ENCODE measurements at regions not wholly inside any gene's neighbourhood (a gene's known extent, or its start where the extent isn't known, plus 50 kb on each side); places are given as distances from the start of the nearest gene placed in this dataset.

DNA sequence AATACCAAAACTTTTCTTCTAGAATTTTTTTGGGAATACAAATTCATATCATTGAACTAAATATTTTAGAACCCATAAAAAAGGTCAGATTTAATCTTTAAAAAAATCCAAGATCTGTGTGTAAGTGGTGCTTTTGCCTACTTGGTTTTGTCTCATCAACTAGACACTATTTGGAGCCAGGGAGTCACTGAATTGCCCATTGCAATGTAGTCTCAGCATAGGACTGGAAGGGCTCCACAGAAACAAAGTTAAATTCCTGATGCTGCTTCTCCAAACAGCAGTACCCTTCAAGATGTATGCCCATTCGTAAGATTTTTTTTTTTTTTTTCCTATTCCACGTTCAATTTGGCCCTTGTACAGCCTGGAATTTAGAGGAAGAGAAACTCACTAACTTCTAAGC is 208.0 kb upstream of the MPDZ start:
- no peak for DNase-seq (ENCODE audit: low spot score)

DNA sequence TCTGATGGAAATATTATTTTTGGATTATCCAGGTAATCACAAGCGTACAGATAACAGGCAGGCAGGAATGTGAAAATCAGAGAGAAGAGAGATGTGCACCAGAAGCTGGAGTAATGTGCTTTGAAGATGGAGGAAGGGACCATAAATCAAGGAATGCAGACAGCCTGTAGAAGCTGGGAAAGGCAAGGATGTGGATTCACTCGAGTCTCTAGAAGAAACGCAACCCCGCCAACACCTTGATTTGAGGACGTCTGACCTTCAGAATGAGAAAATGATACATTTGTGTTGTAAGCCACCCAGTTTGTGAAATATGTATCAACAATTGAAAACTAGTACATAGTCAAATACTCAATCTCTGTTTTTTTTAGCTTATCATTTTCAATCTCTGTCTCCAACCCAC is 207.6 kb upstream of the MPDZ start:
- DNase-seq (ENCODE audit: low spot score) = no peak

DNA sequence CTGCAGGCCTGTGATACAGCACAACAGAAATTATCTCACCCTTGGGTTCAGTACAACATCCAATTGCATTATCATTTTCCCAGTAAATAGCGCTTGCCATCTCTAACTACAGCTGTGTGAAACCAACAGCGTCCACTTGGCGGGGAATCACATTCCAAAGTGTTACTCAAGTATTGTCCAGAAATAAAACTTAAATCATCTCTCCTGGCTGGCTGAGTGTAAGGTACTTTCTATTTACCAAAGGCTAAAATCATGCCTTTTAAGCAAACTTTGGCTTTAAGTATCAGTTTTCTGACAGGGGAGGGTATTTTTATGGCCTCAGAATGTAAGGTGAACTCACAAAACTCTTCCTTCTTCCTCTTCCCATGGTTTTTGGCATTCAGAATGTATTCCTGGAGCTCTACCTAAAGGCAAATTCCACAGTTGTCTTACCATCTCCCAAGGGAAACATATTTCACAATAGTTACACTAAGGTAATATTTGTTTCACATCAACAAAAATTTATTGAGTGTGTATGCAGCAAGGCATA is 205.6 kb upstream of the MPDZ start:
- DNase-seq (ENCODE audit: low spot score) = no peak

DNA sequence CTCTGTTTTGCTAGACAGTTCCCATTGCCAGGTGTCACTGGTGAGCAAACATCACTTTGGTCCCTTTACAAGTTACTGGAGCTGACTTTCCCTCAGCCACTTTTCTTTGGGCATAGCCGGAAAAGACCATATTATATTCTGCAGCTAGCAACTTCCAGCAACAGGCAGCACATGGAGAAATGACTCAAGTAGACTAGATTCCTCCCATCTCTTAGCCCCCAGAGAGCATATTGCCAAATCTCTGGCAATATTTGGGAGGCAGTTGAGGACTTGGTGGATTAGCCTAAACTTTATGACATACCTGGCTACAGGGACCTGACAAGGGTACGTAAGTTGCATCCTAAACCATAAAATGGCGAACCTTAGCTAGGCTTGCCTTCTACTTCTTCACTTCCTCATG is 204.7 kb upstream of the MPDZ start:
- no peak for DNase-seq (ENCODE audit: low spot score)

DNA sequence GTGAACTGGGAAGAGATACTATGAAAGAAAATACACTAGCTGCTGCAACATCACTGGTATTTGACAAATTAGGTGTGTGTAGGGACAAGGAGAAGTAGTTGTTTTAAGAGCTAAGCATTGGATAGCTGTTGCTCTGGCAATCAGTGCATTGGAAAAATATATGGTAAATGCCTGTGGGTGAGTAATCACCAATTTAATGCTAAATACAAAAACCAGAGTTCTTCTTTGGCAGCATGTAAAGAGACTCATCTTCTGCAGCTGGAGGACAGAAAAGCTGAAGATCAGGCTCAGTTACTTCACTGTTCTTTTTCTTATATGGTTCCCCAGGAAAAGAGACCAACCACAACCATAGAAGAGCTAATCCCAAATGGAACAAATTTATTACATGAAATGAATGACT is 201.8 kb upstream of the MPDZ start:
- DNase-seq (ENCODE audit: low spot score) = no peak

DNA sequence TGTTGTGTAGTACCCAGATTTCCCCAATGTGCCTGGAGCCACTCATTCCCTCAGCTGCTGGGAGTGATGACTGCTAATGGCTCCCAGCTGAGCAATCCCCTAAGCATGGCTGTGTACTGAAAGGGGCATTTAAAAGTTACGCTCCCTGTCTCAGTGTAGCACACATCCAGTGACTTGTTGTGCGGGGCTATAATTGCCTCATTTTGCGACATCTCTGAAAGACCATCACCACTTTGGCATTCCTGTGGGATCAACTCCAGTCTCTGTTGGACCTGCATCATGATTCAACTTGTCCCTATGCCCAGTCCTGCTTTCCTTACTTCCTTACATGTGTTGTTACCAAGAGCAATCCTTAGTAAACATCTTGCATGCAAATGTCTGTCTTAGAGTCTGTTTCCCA is 201.2 kb upstream of the MPDZ start:
- no peak for DNase-seq (ENCODE audit: low spot score)

DNA sequence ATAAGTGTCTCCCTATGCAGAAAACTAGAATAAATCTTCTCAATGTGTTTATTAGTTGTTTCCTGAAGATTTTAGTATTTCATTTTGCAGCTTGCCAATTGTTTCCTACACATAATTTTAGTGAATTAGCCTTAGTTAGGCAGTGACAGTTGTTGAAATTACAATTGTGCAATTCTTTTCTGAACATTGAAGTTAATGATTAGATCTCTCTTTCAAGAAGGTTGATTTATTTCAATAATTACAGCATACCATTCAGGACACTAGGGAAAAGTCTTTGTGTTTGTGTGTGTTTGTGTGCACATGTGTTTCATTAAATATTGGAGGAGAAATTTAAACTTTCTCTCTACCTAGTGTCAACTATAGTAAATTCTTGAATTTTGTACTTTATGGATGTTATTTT is 199.6 kb upstream of the MPDZ start:
- DNase-seq (ENCODE audit: low spot score) = no peak

DNA sequence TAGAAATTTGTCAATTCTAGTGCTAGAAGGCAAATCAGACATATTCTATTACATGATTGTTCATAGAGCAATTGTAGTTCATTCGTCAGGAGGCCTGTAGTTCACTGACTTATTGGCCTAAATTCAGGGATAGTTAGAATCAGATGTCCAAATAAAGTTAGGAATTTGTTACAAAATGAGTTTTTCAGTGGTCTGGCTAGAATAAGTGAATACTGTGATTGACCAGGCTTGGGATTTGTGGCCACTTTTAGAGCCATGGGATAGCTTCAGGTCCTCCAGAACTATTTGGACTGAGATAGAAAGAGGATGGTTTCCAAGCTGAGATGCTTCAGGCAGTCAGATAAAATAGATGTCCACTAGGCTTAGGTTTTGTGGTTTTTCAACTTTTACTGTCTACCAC is 199.1 kb upstream of the MPDZ start:
- DNase-seq (ENCODE audit: low spot score) = no peak

DNA sequence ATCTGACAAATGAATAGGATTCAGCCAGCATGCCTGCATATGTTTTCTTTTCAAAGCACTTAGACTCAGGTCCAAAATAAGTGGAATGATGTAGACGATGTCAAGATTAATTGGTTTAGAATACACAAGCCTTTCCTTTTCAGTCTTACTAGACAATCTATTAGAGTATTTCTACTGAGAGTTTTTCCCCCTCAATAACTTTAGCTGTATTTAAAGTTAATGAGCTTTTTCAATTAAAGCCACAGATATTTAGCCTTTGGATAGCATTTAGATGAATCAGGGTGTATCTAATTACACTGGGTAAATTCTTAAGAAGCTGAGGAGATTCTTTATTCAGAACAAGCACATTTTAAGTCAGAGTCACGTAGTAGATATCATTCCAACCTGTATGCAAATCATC is 198.7 kb upstream of the MPDZ start:
- no peak for DNase-seq (ENCODE audit: low spot score)

DNA sequence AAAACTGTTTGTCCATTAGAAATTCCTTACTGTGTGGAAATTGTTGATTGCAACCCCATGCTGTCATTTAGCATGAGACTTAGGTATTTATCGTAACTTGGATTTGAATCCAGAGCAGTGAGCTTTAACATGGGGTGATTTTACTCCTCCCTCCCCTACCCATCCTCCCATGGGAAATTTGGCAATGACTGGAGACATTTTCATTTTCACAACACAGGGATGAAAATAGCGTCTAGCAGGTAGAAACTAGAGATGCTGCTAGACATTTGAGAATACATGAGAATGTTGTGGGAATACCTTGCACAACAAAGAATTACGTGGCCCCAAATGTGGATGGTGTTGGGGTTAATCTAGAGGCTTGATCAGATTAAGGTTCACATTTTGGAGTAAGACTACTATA is 191.3 kb upstream of the MPDZ start:
- DNase-seq (ENCODE audit: low spot score) = no peak

DNA sequence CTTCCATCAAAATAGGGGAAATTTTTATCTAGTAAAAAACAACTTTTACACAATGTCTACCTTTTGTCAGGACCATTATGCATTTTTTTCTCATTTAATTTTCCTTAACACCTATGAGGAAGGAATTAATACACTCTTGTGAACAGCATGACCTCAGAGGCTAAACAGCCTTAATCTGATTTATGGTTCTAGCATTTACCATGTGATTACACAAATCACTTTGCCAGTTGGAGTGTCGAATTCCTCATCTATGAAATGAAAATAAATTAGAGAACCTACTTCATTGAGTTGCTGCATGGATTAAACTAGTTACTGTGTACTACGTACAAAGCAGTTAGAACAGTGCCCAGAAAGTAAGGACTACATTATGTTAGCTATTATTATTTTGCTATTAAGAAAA is 187.7 kb upstream of the MPDZ start:
- DNase-seq (ENCODE audit: low spot score) = no peak

DNA sequence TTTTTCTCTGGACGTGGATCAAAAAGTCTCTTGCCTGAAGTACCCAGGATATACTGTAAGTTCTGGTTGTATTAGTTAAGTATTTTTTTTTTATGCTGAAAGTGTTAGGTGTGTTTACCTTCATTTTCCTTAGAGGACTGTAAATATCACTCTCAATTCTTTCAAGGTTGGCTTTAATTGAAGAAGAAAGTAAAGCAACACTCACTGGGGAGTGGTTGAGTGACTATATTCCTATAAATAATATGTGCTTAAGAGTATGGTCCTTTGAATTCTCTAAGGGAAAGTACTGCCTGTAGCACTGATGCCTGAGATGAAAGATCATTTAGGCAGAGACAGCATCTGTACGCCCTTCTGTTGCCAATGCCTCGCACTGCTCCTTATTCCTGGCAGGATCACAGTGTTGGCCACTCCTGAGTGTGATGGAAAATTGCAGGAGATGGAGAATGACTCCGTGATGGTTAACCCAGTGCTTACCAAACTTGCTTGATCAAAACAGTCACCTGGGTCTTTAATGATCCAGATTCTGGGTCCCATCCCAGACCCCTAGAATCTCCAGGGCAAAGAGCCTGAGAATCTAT is 182.0 kb upstream of the MPDZ start:
- no peak for DNase-seq (ENCODE audit: low spot score)

DNA sequence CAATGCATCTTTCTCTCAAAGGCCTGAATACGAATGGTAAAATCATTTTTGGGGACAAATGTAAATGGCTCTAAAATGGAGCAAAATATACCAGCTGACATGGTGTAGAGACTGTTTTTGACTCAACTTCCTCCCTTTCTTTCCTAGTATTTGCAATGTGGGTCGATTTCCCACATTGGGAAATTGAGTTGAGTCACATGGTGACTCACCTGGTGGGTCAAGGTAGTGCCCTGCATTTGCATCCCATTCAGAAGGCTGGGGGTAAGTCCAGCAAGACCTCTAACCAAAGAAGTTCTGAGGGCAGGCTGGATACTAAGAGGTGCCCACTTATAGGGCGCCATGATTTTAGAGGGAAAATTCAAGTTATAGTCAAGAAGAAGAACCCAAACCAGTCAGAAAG is 179.6 kb upstream of the MPDZ start:
- no peak for DNase-seq (ENCODE audit: low spot score)

DNA sequence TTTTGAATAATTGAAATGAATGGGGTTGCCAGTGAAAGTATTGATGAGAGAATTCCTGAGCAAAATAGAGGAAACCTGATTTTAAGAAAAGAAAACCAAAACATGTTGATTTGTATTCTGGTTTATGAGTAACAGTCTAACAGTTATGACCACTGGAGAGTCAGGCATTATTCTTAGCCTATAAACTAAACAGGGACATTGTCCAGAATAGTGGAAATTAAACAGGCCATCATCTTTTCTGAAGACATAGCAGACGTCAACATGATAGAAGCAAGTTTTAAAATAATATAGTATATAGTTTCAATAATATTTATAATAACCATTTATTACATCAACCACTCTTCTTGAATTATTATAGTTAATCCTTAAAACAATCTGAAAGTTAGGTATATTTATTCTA is 178.3 kb upstream of the MPDZ start:
- no peak for DNase-seq (ENCODE audit: low spot score)

DNA sequence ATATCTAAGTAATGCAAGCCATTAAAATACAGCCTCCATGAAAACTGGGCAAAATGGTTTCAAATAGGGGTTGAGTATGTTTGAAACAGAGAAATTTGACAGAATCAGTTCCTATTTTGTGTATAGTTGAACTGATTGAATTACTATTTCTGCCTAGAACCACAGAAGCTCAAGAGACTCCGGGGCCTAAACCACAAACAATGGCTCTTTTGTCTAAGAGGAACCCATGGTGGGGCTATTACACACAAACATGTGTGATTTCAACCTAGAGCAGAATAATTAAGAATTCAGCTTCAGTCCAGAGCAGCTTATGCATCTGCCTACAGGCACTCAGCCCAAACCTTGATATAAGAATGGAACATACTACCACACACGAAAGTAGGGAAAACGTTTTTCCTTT is 171.2 kb upstream of the MPDZ start:
- DNase-seq (ENCODE audit: low spot score) = no peak

DNA sequence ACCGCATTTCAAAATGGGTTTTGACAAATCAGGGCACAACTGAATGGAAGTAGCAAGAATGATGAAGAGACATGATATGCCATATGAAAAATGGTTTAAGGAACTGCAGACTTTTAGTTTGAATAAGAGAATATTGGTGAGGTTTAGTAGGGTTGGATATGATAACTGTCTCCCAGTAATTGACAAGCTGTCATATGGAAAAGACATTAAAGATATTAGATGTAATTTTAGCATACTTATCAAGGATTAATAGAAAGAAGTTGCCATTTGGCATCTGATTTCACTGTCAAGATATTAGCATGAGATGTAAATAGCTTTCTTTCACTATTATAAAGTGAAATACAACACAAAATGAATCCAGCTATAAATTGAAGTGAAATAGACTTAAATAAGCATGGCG is 169.0 kb upstream of the MPDZ start:
- DNase-seq (ENCODE audit: low spot score) = no peak

DNA sequence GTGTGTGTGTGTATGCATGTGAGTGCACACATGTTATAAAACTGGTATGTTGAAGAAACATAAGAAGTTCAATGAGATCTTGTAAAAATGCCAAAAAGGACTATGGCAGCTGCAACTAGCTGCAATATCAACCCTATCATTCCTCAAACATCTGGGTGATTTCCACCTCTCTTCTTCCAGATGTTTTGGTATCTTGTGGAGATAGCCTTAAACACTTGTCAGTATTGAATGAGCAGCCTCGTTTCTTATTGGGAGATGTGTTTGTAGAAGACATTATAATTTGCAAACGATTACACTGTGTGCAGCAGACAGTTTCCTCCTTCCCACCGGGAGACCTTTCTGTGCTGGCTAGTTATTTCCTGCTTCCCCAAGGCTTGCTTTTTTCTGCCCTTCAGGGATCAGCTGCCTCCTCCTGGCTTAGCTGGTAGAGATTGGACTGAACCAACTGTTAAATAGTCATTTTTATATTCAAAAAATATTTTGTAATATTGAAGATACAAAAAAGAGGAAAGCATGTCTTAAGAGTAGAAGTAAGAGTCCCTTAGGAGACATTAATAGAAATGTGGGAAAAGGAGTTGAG is 168.4 kb upstream of the MPDZ start:
- no peak for DNase-seq (ENCODE audit: low spot score)

DNA sequence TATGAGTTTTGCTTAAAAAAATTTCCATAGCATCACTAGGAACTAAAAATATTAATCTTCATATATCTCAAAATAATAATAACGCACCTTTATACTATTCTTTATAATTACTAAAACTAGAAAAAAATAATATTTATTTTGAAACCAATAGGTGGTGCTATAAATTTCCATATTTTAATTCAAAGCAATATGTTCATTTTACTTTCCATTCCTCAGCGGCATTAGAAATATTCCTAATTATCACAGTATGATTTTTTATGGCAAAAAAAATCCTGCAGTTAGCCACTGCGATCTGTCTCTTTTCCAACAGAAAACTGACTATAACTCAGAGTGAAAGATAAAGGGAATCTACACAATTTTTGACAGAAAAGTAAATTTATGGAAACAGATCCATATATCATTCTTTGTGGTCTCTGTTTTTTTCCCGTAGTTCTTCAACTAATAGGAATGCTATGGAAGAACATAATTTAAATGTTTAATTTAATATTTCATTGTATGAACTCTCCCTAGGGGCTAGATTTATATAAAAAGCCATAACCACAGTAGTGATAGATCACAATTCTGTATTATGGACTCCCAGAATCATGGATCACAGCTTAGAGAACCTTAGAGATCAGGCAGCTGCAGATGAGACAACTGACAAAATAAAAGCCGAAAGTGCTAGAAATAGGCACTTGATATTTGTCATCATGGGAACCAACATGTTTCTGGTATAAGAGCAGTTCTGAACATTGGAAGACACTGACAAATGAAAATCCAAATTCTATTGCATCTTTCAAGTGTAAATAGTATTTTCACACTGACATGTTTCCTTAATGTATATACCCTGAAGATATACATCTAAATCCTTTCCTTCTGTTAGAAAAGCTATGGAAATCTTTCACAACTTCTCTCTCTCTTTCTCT is 167.7 kb upstream of the MPDZ start:
- no peak for DNase-seq (ENCODE audit: low spot score)

DNA sequence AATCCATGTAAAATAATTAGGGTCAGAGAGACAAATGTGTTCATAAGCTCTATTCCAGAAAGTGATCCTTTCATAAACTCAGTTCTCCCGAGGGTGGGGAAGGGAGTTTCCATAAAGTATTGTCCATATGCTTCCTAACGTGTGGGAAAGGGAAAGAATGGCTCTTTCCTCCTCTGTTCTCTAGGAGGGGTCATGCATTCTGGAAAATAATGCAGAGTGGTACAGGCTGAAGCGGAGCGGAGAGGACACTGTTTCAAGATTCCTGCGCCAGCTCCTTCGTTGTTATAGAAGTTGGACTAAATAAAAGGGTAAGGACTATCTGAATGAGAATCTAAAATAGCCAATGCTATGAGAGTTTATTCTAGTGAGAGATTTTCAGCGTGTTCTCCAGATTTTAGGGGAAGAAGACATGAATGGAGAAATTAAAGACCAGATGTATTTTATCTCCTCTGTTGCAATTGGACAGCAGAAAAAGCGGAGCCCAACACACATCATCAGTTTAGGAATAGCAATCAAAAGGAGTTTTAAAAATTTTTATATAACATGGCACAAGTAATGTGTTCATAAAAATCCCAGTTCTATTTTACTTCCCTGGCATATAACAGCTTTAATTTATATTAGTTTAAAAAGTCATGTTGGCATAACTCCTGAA is 166.9 kb upstream of the MPDZ start:
- no peak for DNase-seq (ENCODE audit: low spot score)

DNA sequence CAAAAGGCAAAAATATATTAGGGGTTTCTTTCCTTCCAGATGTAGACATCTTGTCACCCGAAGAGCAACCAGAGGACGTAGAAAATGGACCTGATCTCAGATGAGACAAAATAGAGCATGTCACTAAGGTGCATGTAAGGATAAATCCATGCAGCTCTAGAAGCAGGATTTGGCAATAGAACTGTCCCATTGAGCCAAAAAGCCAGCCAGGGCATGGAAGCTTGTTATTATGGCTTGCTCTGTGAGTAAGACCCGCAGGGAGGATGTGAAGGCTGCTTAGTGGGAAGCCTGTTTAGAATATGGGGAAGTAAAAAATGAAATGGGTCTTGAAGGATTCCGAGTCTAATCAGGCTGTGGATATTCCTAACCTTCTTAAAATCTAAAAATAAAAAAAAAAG is 165.6 kb upstream of the MPDZ start:
- no peak for DNase-seq (ENCODE audit: low spot score)

DNA sequence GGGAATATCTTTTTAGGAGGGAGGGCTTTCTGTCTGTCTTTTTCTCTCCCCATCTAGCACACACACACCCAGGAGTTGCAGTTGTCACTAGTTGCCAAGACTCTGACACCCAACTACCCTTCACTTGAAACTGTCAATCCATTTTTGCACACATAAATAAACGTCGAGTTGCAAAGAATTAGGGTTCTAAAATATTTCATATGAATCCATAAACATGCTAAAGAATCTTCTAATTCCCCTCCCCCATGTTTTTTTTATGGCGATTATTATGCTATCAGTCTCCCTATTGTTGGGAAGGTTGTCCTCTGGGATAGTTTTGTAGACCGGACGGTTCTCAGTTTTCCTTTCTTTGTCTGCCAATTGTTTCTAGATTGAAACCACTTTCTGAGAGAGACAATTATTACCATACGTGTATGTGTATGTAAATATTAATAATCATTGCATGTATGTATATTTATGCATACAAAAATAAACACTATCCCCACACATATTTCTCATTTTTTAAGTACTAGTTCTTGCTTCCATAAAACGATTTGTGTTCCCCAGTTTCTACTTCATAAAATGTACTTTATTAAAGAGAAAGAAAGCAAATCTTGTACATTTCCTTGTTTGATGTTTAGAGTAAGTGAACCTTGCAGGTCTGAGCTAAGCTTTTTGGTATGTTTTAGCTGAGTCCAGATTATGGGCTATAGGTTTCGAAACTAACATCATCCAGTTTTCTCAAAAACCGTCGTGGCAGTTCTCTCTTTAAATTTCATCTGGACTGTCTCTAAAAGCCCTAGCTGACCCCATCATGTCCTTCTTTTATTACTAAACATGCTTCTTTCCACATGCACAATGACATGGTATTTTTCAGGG is 165.0 kb upstream of the MPDZ start:
- no peak for DNase-seq (ENCODE audit: low spot score)
